HG02870 (cell line): ENCODE measurements at regions not wholly inside any gene's neighbourhood (a gene's known extent, or its start where the extent isn't known, plus 50 kb on each side); places are given as distances from the start of the nearest gene placed in this dataset.
"Not testable (repeated sequence)": the region's sequence is repeated elsewhere in the genome, so short reads cannot be mapped to it uniquely, and the experiment has no call there.

Experiments
- ATAC-seq: cut with Tn5 transposase; IDR thresholded peaks from one replicate; pipeline ENCODE4 v1.9.1; 2021; ENCODE audit warnings: mild to moderate bottlenecking, moderate library complexity; ENCODE audit not compliant: unreplicated experiment

DNA sequence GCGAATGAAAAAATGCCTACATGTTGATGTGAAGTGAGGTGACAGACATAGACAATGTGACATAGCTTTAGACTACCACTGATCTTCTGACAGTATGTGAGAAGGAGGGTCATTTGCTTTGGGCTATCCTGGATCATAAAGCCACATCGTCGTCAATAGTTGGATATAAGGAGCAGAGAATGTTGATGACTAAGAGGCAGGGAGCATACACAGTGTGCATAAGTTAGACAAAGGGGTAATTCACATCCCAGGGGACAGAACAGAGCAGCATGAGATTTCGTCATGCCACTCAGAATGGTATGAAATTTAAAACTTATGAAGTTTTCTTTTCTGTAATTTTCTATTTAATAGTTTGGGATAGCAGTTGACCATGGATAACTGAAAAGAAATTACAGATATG is 403.2 kb downstream of the DSC3 start:
- no peak for ATAC-seq

DNA sequence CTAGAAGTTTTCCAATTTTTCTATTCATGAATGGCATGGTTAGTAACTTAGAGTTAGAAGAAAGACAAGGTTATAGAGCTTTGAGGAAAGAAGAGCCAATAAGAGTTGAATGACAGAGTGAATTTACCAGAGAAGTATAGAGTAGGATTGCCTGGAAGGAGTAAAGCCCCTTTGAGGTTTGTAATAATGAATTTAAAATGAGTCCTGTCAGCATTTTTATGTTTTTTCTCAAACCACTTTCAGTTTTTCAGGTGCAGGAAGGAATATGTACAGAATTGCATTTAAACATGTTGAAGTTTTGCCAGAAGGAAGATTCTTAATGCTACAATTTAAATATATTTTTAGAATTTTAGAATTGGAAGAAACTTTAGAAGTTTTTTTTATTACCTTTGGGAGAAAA is 408.3 kb downstream of the DSC3 start:
- ATAC-seq: no peak

DNA sequence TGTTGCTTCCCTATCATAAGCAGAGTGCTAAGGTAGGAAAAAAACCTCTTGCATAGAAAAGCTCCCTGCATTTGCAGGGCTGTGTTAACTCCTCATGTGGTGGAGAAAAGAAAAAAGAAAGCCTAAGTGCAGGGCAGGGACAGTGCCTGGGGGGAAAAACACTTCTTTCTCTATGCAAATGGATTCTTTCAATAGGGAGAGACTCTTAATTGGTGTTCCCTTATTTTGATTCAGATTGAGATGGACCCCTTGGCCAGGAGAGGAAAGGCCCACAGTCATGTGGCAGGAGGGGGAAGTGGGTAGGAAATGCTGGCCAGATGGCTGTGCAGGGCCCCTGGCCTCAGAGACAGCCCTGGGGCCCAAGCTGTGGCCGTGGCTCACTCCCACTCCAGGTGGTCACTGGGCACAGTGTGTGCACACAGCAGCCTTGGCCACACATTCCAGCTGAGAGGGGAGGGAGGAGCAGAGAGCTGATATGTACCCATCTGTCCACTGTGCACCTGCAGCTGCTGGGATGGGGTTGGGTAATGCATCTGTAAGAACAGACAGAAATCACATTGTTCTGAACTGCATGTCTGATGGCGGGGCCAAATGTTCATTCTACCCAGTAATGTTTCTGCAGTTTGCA is 410.4 kb downstream of the DSC3 start:
- ATAC-seq: no peak

DNA sequence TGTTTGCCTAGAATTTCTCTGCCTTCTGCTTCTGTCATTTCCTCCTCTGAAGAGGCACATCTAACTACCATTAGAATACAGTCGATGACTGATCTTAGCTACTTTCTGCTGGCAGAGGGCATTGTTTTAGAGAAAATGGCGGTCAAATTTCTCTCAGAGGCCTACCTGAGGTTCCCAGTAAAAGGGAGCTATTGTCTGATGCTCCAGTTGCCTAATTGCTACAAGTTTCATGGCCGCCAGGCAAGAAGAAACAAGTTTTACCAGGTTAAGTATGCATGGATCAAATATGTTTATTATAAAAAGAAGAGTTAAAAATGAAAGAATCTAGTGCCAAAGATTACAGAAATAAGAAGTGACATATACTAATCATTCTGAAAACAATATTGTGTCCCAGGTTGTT is 416.6 kb downstream of the DSC3 start:
- ATAC-seq: no peak

DNA sequence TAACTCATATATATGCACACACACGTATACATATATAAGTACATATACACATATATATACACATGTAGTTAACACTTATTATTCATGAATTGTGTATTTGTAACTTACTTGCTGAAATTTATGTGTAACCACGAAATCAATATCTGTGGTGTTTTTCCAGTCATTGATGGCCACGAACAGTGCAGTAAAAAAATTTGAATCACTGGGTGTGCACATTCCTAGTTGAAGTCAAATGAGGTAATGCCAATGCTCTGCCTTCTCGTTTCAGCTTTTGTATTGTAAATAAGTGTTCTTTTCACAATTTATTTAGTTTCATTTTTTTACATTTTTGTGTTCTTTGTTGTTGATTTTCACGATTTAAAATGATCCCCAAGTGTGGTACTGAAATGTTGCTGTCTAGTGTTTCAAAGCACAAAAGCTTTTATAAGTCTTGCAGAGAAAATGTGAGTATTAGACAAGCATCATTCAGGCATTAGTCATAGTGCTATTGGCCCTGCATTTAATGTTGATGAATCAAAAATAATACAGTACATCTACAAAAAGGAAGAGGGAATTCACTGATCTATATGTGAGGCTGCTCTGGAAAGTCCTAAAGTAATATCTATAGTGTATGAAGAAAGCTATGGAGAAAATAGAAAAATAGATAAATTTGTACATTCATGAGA is 419.0 kb downstream of the DSC3 start:
- no peak for ATAC-seq

DNA sequence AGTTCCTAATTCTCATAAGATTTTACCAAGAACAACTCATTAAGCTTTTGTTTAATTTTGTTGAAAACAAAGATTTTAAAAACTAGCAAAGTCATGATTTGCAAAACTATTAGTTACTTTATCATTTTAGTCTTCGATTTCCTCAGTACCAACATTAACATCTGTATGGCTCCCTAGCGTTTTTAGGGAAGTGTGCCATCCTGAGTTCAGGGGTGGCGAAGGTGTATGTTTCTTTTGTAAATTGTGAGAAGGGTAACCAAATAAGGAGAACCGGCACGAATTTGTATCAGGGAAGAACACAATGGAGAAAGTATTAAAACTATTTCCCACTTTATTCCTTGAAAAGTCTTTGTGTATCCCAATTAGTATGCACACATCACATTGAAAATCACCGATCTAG is 419.9 kb downstream of the DSC3 start:
- no peak for ATAC-seq

DNA sequence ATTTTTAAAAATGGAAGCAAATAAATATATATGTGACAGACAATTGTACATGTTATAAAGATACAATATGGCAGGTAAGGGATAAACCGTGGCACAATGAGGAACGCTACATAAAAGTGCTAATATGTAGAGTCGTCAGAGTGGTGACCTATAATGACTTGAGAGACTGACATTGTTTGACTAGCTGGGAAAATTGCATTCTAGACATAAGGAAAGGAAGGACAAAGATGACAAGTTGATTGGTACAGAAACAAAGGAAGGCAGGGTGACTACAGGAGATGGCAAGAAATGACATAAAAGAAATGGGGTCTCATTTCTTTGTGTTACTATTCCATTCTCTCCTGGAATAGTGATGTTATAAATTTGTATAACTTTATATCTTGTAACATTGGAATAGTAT is 420.4 kb downstream of the DSC3 start:
- no peak for ATAC-seq

DNA sequence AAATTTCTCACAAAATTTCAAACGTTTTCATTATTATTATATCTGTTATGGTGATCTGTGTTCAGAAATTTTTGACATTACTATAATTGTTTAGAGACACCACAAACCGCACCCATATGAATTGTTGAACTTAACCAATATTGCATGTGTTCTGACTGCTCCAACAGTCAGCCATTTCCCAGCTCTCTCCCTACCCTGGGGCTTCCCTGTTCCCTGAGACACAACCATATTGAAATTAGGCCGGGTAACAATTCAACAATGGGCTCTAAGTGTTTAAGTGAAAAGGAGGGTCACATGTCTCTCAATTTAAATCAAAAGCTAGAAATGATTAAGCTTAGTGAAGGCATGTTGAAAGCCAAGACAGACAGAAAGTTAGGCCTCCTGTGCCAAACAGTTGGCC is 424.0 kb downstream of the DSC3 start:
- no peak for ATAC-seq

DNA sequence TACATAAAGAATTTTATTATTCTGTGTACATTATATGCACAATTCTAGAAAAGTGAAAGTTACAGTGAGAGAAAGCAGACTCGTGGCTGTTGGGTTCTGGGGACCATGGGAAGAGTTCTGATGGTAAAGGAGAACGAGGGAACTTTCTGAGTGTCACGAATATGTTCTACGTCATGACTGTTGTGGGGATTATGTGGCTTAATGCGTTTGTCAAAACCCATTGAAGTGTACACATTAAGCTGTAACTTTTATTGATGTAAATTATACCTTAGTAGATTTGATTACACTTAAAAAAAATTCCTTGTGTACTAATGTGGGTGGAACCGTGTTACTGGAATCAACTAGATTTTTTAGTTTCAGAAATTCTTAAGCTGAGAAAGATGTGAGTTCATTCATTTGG is 426.1 kb downstream of the DSC3 start:
- ATAC-seq: no peak

DNA sequence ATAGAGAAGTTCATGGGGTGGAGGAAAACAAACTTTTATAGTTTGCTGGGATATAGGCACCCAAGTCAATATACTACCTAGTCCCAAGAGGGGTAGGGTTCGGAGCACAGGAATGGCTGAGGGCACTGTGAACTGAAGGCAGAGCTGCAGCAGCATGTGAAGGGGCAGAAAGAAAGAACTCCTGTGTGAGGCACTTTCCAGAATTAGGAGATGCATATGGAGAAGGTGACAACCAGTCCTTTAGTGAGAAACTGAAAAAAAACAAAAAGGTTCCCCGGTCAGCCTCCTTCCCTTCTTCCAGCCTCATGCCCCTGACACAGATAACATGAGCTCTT is 429.1 kb downstream of the DSC3 start:
- no peak for ATAC-seq

DNA sequence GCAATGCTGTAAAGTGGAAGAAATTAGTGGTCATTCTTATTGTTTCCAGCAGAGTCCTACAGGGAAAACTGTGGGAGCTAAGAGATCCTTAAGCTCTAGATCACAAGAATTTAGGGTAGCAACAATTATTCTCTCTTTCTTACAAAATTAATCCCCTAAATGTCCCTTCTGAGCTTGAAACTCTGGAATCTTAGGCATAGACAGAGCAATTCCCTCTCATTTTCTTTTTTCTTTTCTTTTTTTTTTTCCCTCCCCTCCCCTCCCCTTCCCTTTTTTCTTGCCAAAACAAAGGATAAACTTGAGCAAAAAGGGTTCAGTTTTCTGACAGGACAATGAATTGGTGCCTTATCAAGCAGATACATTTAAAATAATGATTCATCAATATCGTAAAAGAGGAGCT is 441.0 kb downstream of the DSC3 start:
- no peak for ATAC-seq

DNA sequence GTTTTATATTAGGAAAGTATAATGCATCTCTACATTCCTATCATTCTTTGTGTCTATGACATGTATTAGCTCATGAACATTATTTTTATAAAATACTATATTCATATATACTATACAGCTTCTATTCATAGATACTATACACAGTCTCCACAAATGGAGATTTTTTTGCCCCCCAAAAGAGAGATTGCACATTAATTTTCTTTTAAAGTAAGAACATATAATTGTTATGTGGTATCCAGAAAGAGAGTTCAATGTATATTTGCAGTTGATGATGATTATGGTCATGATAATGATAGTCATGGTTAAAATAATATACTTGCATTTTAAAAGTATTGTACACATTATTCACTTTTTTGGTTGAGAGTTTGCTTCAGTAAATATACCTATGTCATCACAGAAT is 445.3 kb downstream of the DSC3 start:
- no peak for ATAC-seq

DNA sequence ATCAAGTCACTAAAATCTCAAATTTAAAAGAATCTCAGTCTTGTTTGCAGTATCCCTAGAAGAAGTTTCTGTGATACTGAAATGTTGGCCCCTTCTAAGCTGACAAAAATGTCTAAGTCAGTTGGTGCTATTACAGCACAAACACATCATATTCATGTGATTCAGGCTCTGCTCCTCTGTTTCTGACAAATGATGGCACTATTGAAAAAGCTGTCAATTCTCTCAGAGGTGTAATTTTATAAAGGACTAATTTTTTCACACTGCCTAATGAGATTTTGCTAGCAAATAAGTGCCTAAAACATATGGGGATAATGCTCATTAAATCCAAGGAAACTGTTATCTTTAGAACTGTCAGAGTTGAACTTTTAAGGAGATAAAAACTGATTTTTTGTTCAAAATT is 445.9 kb downstream of the DSC3 start:
- ATAC-seq: no peak

DNA sequence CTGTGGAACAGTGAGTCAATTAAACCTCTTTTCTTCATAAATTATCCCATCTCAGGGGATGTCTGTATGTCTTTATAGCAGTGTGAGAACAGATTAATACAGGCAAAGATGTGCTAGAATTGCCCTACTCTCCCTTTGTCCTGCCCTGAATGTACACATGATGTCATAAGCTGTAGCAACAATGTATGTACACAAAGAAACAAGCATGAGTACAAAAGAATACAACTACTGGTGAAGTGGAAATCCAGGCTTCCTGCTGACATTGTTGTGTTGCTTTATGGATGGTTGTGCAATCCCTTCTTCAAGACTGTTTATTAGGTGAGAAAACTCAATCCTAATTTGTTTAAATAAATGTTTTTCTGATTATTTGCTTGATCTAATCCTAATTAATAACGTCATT is 446.6 kb downstream of the DSC3 start:
- no peak for ATAC-seq

DNA sequence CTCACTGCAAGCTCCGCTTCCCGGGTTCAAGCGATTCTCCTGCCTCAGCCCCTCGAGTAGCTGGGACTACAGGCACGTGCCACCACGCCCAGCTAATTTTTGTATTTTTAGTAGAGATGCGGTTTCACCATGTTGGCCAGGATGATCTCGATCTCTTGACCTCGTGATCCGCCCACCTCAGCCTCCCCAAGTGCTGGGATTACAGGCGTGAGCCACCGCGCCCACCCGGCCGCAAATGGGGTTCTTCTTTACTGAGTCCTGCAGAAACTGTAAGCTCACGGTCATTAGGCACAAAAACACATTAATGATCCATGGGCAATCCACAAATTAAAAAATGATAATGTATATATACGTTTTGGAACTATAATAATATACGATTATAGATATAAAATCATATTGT is 447.6 kb downstream of the DSC3 start:
- not testable (repeated sequence) for ATAC-seq

DNA sequence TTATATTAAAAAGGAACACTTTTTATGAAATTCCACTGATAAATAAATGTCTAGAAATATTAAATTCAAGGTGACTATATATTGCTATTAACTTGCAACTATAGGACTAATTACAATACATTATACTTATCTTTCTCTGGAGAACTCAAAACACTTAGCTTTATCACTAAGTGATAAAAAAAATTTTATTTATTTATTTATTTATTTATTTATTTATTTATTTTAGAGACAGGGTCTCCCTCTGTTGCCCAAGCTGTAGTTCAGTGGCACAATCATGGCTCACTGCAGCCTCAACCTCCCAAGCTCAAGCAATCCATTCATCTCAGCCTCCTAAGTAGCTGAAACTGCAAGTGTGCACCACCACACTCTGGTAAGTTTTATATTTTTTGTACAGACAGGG is 451.1 kb downstream of the DSC3 start:
- ATAC-seq: no peak

DNA sequence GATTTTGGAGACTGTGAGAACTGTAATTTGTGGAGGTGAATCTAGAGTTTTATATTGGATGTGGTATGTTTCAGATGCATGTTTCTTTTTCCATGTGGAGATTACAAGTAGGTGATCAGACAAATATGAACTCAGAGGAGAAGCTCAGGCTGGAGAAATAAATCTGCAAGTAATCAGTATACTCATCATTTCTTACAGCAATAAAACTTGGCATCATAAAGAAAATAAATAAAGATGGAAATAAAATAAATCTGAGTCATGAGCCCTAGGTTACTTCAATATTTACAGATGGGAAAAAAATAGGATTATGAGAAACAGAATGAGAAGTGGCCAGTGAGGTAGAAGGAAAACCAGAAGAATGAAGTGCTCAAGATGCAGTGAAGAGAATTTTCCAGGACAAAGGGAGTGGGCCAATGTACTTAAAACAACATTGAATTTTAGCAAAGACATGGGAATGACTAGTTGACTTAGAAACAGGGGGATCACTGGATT is 453.8 kb downstream of the DSC3 start:
- no peak for ATAC-seq

DNA sequence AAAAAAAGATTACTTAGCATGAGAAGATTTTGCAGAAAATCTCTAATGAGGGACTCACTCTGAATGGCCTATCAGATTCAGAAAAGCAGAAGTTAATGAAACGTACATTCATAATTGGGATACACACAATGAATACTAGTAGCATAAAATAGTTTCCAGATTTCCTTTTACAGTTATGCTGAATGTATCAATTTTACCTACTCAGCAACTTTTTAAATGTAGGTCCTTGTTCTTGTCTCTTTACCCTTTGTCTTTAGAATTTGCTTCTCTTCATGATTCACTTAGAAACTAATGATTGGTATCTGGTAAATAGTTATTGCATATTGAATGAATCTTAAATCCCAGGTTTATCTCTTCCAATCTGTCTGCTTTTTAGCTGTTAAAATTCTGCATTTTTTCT is 458.8 kb downstream of the DSC3 start:
- ATAC-seq: no peak

DNA sequence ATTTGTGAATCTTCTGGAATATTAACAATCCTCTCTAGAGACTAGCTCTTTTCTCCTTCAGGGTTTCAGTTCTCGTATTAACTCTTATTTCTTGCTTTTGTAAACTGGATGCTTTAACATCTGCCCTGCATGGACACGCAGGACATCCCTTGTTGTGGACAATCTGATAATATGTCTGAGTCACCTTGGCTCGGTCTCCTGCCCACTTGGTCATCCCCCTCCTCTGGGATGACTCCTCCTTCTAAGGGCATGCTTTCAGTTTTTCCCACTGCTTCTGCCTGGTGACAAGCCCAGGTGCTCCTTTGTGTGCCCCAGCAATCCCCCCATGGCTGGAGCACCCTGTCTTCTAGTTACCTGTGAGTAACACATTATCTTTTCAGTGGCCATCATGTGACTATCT is 460.5 kb downstream of the DSC3 start:
- ATAC-seq: no peak

DNA sequence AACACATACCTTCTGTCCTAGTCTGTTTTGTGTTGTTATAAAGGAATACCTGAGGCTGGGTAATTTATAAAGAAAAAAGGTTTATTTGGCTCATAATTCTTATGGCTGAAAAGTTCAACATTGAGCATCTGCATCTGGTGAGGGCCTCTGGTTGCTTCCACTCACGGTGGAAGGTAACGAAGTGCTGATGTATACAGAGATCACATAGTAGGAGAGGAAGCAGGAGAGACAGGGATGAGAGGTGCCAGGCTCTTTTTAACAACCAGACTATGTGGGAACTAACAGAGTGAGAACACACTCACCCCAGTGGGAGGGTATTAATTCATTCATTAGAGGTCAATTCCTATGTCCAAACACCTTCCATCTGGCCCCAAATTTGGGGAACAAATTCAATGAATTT is 463.8 kb downstream of the DSC3 start:
- no peak for ATAC-seq

DNA sequence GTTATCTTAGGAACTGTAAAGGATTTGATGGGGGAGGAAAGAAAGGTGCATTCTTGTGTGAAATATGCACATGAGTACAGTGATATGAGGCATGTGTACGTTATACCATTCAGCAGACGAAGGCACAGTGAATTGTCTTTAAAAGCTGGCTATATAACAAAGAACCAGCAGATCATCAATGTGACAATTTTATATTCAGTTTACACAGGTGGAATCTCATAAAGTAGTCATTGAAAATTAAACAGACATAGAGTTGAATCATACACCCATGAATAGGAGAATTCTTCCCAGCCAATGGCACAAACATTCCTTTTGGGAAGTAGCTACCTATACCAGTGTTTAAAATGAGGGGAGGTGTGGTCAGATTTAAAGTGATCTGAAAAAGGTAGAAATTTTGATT is 470.3 kb downstream of the DSC3 start:
- no peak for ATAC-seq

DNA sequence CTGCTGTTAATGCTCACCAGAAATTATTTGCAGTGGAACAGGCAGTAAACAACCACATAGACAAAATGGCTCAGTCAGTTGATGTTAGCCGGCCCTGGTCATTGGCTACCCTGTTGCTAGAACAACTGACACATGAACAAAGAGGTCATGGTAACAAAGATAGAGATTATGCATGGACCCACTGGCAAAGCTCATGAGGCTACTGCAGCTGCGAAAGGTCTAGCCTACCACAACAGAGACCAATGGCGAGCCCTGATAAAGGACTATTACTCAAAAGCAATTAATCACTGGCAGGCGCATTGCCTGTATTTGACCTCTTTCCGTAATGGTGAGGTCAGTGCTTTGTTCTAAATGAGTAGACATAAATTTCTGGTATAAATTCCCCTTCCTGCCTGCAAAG is 474.2 kb downstream of the DSC3 start:
- ATAC-seq: no peak

DNA sequence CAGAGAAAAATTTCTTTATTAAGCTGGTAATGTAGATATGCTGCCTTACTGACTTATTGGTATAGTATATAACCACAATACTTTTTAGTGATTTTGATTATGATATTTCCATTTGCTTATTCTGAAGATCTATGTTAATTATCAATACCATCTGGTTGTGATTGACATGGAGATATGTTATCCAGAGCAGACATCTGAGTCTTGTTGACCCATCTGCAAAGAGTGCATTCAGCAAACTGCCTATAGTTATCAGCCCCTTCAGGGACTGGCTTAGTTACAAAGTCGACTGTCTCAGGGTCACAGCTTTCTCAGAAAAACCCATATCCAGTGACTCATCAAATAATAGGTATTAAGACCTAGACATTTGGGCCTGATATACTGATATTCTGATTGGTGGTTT is 475.7 kb downstream of the DSC3 start:
- no peak for ATAC-seq
